Caco-2 (cell line): ENCODE measurements at regions not wholly inside any gene's neighbourhood (a gene's known extent, or its start where the extent isn't known, plus 50 kb on each side); places are given as distances from the start of the nearest gene placed in this dataset.
A peak's percentile ranks its signal among the peaks of the same experiment; 100 is the strongest.

Experiments used
- BruUV-seq: library from RNA; stranded (reverse); fragments of 400-500 nt; replicated peaks from 2 replicates; lab custom pipeline; 2021; lab: Mats Ljungman, UMichigan
- CTCF ChIA-PET: fragments of 300-600 bp; sonication (Branson Sonifier 250); formaldehyde crosslinking; loops from one replicate; lab custom pipeline; 2022; ENCODE audit warnings: antibody characterized with exemption; lab: Charles Lee
- POLR2A ChIA-PET: fragments of 300-600 bp; sonication (Branson Sonifier 250); formaldehyde crosslinking; loops from one replicate; lab custom pipeline; 2022; ENCODE audit warnings: antibody characterized with exemption; lab: Charles Lee
- DNase-seq, 2 experiments: peaks; one replicate each; pipeline versions ENCODE4 v3.0.0 to v3.0.0-alpha.2; 2020 to 2022
- H3K27me3 ChIP-seq: replicated peaks from 2 replicates; pipeline ENCODE4 v1.6.0; 2011; ENCODE audit warnings: low read length; ENCODE audit not compliant: control insufficient read depth, insufficient read depth
- H3K36me3 ChIP-seq: 2 replicates; pipeline ENCODE4 v1.5.1; 2011; ENCODE audit warnings: low read length; ENCODE audit not compliant: control insufficient read depth, insufficient read depth
- H3K4me1 ChIP-seq: fragments of 250-450 bp; sonication (Bioruptor Pico); 2 replicates; pipeline ENCODE4 v1.5.1; 2020; ENCODE audit warnings: mild to moderate bottlenecking
- H3K4me3 ChIP-seq: 2 replicates; pipeline ENCODE4 v1.5.1; 2011; ENCODE audit warnings: low read depth, mild to moderate bottlenecking, control low read depth, low read length
- H3K9me3 ChIP-seq: fragments of 250-450 bp; sonication (Bioruptor Pico); 2 replicates; pipeline ENCODE4 v1.5.1; 2020; ENCODE audit warnings: mild to moderate bottlenecking, moderate library complexity
- H3K27ac Mint-ChIP-seq: one replicate; pipeline ENCODE4 v1.8.0; 2022; ENCODE audit warnings: mixed read lengths; ENCODE audit not compliant: unreplicated experiment
- H3K27me3 Mint-ChIP-seq: one replicate; pipeline ENCODE4 v1.8.0; 2022; ENCODE audit warnings: mixed read lengths; ENCODE audit not compliant: insufficient read depth, unreplicated experiment
- H3K36me3 Mint-ChIP-seq: one replicate; pipeline ENCODE4 v1.8.0; 2022; ENCODE audit warnings: mild to moderate bottlenecking, mixed read lengths; ENCODE audit not compliant: insufficient read depth, unreplicated experiment
- H3K4me1 Mint-ChIP-seq: one replicate; pipeline ENCODE4 v1.8.0; 2022; ENCODE audit warnings: low read depth, mixed read lengths; ENCODE audit not compliant: unreplicated experiment
- H3K4me3 Mint-ChIP-seq: one replicate; pipeline ENCODE4 v1.8.0; 2022; ENCODE audit warnings: mild to moderate bottlenecking, moderate library complexity, mixed read lengths; ENCODE audit not compliant: unreplicated experiment
- H3K9me3 Mint-ChIP-seq: one replicate; pipeline ENCODE4 v1.8.0; 2022; ENCODE audit warnings: mixed read lengths; ENCODE audit not compliant: unreplicated experiment
- CTCF ChIP-seq, 2 experiments: fragments of 200-600 bp in 1 of 2; IDR thresholded peaks; 1 replicate in 1 of 2; 2 replicates in 1 of 2; pipeline versions ENCODE4 v1.5.1 to v1.8.0; 2011 to 2022; ENCODE audit warnings: antibody characterized with exemption in 1 of 2, control low read depth in 1 of 2, inconsistent platforms in 1 of 2, low read depth in 1 of 2, low read length in 1 of 2, mild to moderate bottlenecking in 1 of 2, moderate library complexity in 1 of 2; ENCODE audit not compliant: insufficient read depth in 1 of 2, severe bottlenecking in 1 of 2, unreplicated experiment in 1 of 2
- intact Hi-C: fragments of 100-400 bp; cut with micrococcal nuclease; formaldehyde crosslinking; loops from one replicate; pipeline ENCODE4 v1.10.0; 2022; ENCODE audit not compliant: unreplicated experiment

- no peak for DNase-seq
- Mint-ChIP-seq H3K27me3 (no peaks in the 10 kb centered on the region), H3K4me1 (peaks cover 29% of the 10 kb centered on the region), H3K9me3 (peaks cover 5% of the 10 kb centered on the region), H3K4me3 (peak overlapping the region; percentile 15), H3K27ac (peak overlapping the region; percentile 86), H3K36me3 (no peaks in the 10 kb centered on the region)
- ChIA-PET POLR2A (no interaction called here), CTCF (no interaction called here)
- no TSS peak for BruUV-seq
- Histone ChIP-seq H3K36me3 (no peaks in the 10 kb centered on the region), H3K27me3 (no peaks in the 10 kb centered on the region), H3K4me3 (no peak overlapping the region), H3K4me1 (peaks cover 49% of the 10 kb centered on the region), H3K9me3 (no peaks in the 10 kb centered on the region)
- intact Hi-C loops: loop anchor here (10.0 kb wide), 2 partner anchors 332 to 448 kb away; no protein-coding TSS in a partner anchor
- TF ChIP-seq CTCF (IDR thresholded peaks at IDR 0.05; ENCODE audit: insufficient read depth in 1 of 2, low read depth in 1 of 2, low read length in 1 of 2, severe bottlenecking in 1 of 2, unreplicated experiment in 1 of 2): no peak
These were observed 225.2 kb upstream of the SPOPL start for GRCh38 chr2:138276339-138276738.

GRCh38 chr2:138277062-138277461 is 224.5 kb upstream of the SPOPL start:
- ChIA-PET CTCF (no interaction called here), POLR2A (no interaction called here)
- intact Hi-C loops: loop anchor here (10.0 kb wide), 2 partner anchors 332 to 448 kb away; no protein-coding TSS in a partner anchor
- TF ChIP-seq CTCF (IDR thresholded peaks at IDR 0.05; ENCODE audit: insufficient read depth in 1 of 2, low read depth in 1 of 2, low read length in 1 of 2, severe bottlenecking in 1 of 2, unreplicated experiment in 1 of 2): no peak
- no peaks in the 10 kb centered on the region for H3K27me3 ChIP-seq
- H3K4me3 Mint-ChIP-seq: peak overlapping the region; percentile 15
- DNase-seq: no peak
- H3K4me3 ChIP-seq: no peak overlapping the region
- H3K36me3 ChIP-seq: no peaks in the 10 kb centered on the region
- no peaks in the 10 kb centered on the region for H3K9me3 Mint-ChIP-seq
- no peaks in the 10 kb centered on the region for H3K9me3 ChIP-seq
- H3K27ac Mint-ChIP-seq: peak overlapping the region; percentile 86
- peaks cover 28% of the 10 kb centered on the region for H3K4me1 Mint-ChIP-seq
- H3K4me1 ChIP-seq: peaks cover 49% of the 10 kb centered on the region
- H3K27me3 Mint-ChIP-seq: no peaks in the 10 kb centered on the region
- no TSS peak for BruUV-seq
- no peaks in the 10 kb centered on the region for H3K36me3 Mint-ChIP-seq

- peaks cover 14% of the 10 kb centered on the region for H3K4me1 Mint-ChIP-seq
- intact Hi-C loops: loop anchor here (10.0 kb wide), 2 partner anchors 335 to 445 kb away; no protein-coding TSS in a partner anchor
- POLR2A ChIA-PET: no interaction called here
These were observed 221.7 kb upstream of the SPOPL start for GRCh38 chr2:138279871-138280270.

More at GRCh38 chr2:138279871-138280270, 221.7 kb upstream of the SPOPL start:
- DNase-seq: no peak
- H3K4me3 Mint-ChIP-seq: no peak overlapping the region
- H3K9me3 ChIP-seq: no peaks in the 10 kb centered on the region
- H3K9me3 Mint-ChIP-seq: no peaks in the 10 kb centered on the region
- TF ChIP-seq CTCF (IDR thresholded peaks at IDR 0.05; ENCODE audit: insufficient read depth in 1 of 2, low read depth in 1 of 2, low read length in 1 of 2, severe bottlenecking in 1 of 2, unreplicated experiment in 1 of 2): no peak
- H3K36me3 Mint-ChIP-seq: no peaks in the 10 kb centered on the region
- CTCF ChIA-PET: no interaction called here
- peaks cover 30% of the 10 kb centered on the region for H3K4me1 ChIP-seq
- BruUV-seq: no TSS peak
- H3K36me3 ChIP-seq: no peaks in the 10 kb centered on the region
- no peaks in the 10 kb centered on the region for H3K27me3 Mint-ChIP-seq
- H3K4me3 ChIP-seq: no peak overlapping the region
- H3K27ac Mint-ChIP-seq: no peak overlapping the region
- H3K27me3 ChIP-seq: no peaks in the 10 kb centered on the region
